VCaP (cell line): ENCODE measurements at regions not wholly inside any gene's neighbourhood (a gene's known extent, or its start where the extent isn't known, plus 50 kb on each side); places are given as distances from the start of the nearest gene placed in this dataset.

Experiments
- H3K27ac ChIP-seq: fragments of 450-650 bp; 2 replicates; pipeline ENCODE4 v1.5.1; 2017
- CTCF ChIP-seq: fragments of 450-650 bp; conservative IDR thresholded peaks from 2 replicates; pipeline ENCODE4 v1.5.1; 2017; ENCODE audit warnings: mild to moderate bottlenecking, moderate library complexity

- no peak for TF ChIP-seq CTCF
- no peak overlapping the region for H3K27ac ChIP-seq
Observed at GRCh38 chr9:4435197-4435596, 55.1 kb upstream of the SLC1A1 start.

- no peak overlapping the region for H3K27ac ChIP-seq
- TF ChIP-seq CTCF: no peak
Observed at GRCh38 chr9:4433379-4433778, 56.9 kb upstream of the SLC1A1 start.

- no peak for TF ChIP-seq CTCF
- no peak overlapping the region for H3K27ac ChIP-seq
Observed at GRCh38 chr9:4430432-4431261, 59.6 kb upstream of the SLC1A1 start.

GRCh38 chr9:4425319-4426045 lies 64.8 kb upstream of the SLC1A1 start:
- H3K27ac ChIP-seq: no peak overlapping the region
- TF ChIP-seq CTCF: no peak

- no peak overlapping the region for H3K27ac ChIP-seq
- TF ChIP-seq CTCF: no peak
Observed at GRCh38 chr9:4424891-4425290, 65.4 kb upstream of the SLC1A1 start.

GRCh38 chr9:4424038-4424437 lies 66.2 kb upstream of the SLC1A1 start:
- H3K27ac ChIP-seq: no peak overlapping the region
- no peak for TF ChIP-seq CTCF

GRCh38 chr9:4423207-4423610 lies 67.1 kb upstream of the SLC1A1 start:
- peak overlapping the region; percentile 75 for H3K27ac ChIP-seq
- TF ChIP-seq CTCF: no peak
